Astrocyte (in vitro differentiated cells and primary cell): ENCODE measurements at regions not wholly inside any gene's neighbourhood (a gene's known extent, or its start where the extent isn't known, plus 50 kb on each side); places are given as distances from the start of the nearest gene placed in this dataset.

Experiments used
- DNase-seq: peaks from one replicate; pipeline ENCODE4 v3.0.0-alpha.2; 2010; ENCODE audit warnings: low read depth
- FAIRE-seq: peaks from 2 replicates; lab custom pipeline; 2011; peaks lifted over from hg19 to GRCh38; lab: Jason Lieb, UNC
- H2AFZ ChIP-seq: 2 replicates; pipeline ENCODE4 v1.6.0; 2012; ENCODE audit warnings: low read depth, low read length, inconsistent platforms
- H3K27ac ChIP-seq: 2 replicates; pipeline ENCODE4 v1.5.1; 2011; ENCODE audit warnings: low read depth, low read length, inconsistent platforms
- H3K27me3 ChIP-seq: 2 replicates; pipeline ENCODE4 v1.6.0; 2011; ENCODE audit warnings: low read length, inconsistent platforms; ENCODE audit not compliant: insufficient read depth
- H3K36me3 ChIP-seq: 2 replicates; pipeline ENCODE4 v1.5.1; 2011; ENCODE audit warnings: low read length, inconsistent platforms; ENCODE audit not compliant: insufficient read depth
- H3K4me1 ChIP-seq: 2 replicates; pipeline ENCODE4 v1.5.1; 2011; ENCODE audit warnings: low read length, inconsistent platforms; ENCODE audit not compliant: insufficient read depth
- H3K4me2 ChIP-seq: 2 replicates; pipeline ENCODE4 v1.6.0; 2012; ENCODE audit warnings: low read length, inconsistent platforms
- H3K4me3 ChIP-seq: 2 replicates; pipeline ENCODE4 v1.5.1; 2011; ENCODE audit warnings: low read depth, mild to moderate bottlenecking, low read length, inconsistent platforms; ENCODE audit not compliant: insufficient read depth
- H3K79me2 ChIP-seq: 2 replicates; pipeline ENCODE4 v1.6.0; 2012; ENCODE audit warnings: mild to moderate bottlenecking, low read length, inconsistent platforms; ENCODE audit not compliant: insufficient read depth
- H3K9ac ChIP-seq: 2 replicates; pipeline ENCODE4 v1.6.0; 2012; ENCODE audit warnings: mild to moderate bottlenecking, low read length, inconsistent platforms
- H3K9me3 ChIP-seq: 2 replicates; pipeline ENCODE4 v1.5.1; 2012; ENCODE audit warnings: low read depth, mild to moderate bottlenecking, low read length, inconsistent platforms; ENCODE audit not compliant: insufficient read depth
- H4K20me1 ChIP-seq: 2 replicates; pipeline ENCODE4 v1.6.0; 2012; ENCODE audit warnings: low read length, inconsistent platforms; ENCODE audit not compliant: insufficient read depth
- H3K27ac Mint-ChIP-seq: one replicate; pipeline ENCODE4 v1.8.0; 2021; ENCODE audit warnings: mild to moderate bottlenecking, mixed read lengths; ENCODE audit not compliant: unreplicated experiment
- H3K27me3 Mint-ChIP-seq: one replicate; pipeline ENCODE4 v1.8.0; 2021; ENCODE audit warnings: low read depth, mixed read lengths; ENCODE audit not compliant: unreplicated experiment
- H3K36me3 Mint-ChIP-seq: one replicate; pipeline ENCODE4 v1.8.0; 2021; ENCODE audit warnings: low read depth, mixed read lengths; ENCODE audit not compliant: unreplicated experiment
- H3K4me1 Mint-ChIP-seq: one replicate; pipeline ENCODE4 v1.8.0; 2021; ENCODE audit warnings: low read depth, mixed read lengths; ENCODE audit not compliant: unreplicated experiment
- H3K4me3 Mint-ChIP-seq: one replicate; pipeline ENCODE4 v1.8.0; 2021; ENCODE audit warnings: mild to moderate bottlenecking, moderate library complexity, mixed read lengths; ENCODE audit not compliant: unreplicated experiment
- H3K9me3 Mint-ChIP-seq: one replicate; pipeline ENCODE4 v1.8.0; 2021; ENCODE audit warnings: mild to moderate bottlenecking, mixed read lengths; ENCODE audit not compliant: unreplicated experiment
- EZH2 ChIP-seq: IDR thresholded peaks from 2 replicates; pipeline ENCODE4 v1.6.1; 2012; ENCODE audit warnings: mild to moderate bottlenecking, low read length, inconsistent platforms; ENCODE audit not compliant: insufficient read depth
- TF ChIP-seq, protein P1 (sequence below): IDR thresholded peaks from 2 replicates; pipeline ENCODE4 v1.5.1; 2011; ENCODE audit warnings: low read depth, mild to moderate bottlenecking, inconsistent platforms, low read length, moderate library complexity; ENCODE audit not compliant: insufficient read depth

- TF ChIP-seq EZH2, result no peak
- TF ChIP-seq, protein P1, sequence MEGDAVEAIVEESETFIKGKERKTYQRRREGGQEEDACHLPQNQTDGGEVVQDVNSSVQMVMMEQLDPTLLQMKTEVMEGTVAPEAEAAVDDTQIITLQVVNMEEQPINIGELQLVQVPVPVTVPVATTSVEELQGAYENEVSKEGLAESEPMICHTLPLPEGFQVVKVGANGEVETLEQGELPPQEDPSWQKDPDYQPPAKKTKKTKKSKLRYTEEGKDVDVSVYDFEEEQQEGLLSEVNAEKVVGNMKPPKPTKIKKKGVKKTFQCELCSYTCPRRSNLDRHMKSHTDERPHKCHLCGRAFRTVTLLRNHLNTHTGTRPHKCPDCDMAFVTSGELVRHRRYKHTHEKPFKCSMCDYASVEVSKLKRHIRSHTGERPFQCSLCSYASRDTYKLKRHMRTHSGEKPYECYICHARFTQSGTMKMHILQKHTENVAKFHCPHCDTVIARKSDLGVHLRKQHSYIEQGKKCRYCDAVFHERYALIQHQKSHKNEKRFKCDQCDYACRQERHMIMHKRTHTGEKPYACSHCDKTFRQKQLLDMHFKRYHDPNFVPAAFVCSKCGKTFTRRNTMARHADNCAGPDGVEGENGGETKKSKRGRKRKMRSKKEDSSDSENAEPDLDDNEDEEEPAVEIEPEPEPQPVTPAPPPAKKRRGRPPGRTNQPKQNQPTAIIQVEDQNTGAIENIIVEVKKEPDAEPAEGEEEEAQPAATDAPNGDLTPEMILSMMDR, result no peak
- Mint-ChIP-seq H3K4me1 (no peaks in the 10 kb centered on the region), H3K9me3 (no peaks in the 10 kb centered on the region), H3K27me3 (no peaks in the 10 kb centered on the region), H3K27ac (no peak overlapping the region), H3K4me3 (no peak overlapping the region), H3K36me3 (no peaks in the 10 kb centered on the region)
- Histone ChIP-seq H4K20me1 (no peaks in the 10 kb centered on the region), H3K4me2 (no peak overlapping the region), H3K36me3 (no peaks in the 10 kb centered on the region), H2AFZ (no peak overlapping the region), H3K4me1 (no peaks in the 10 kb centered on the region), H3K9me3 (no peaks in the 10 kb centered on the region), H3K27me3 (no peaks in the 10 kb centered on the region), H3K9ac (no peak overlapping the region), H3K27ac (no peak overlapping the region), H3K4me3 (no peak overlapping the region), H3K79me2 (no peaks in the 10 kb centered on the region)
- FAIRE-seq, result no peak
- no peak for DNase-seq
These were observed 249.0 kb upstream of the VCX3A start for GRCh38 chrX:6783912-6784311.

GRCh38 chrX:6782831-6783230 lies 247.9 kb upstream of the VCX3A start:
- Histone ChIP-seq H3K9ac (no peak overlapping the region), H3K4me1 (no peaks in the 10 kb centered on the region), H2AFZ (no peak overlapping the region), H3K27ac (no peak overlapping the region), H3K4me2 (no peak overlapping the region), H3K4me3 (no peak overlapping the region), H3K9me3 (no peaks in the 10 kb centered on the region), H4K20me1 (no peaks in the 10 kb centered on the region), H3K36me3 (no peaks in the 10 kb centered on the region), H3K79me2 (no peaks in the 10 kb centered on the region), H3K27me3 (no peaks in the 10 kb centered on the region)
- H3K27me3 Mint-ChIP-seq, result peaks cover under 1% of the 10 kb centered on the region
- FAIRE-seq (peak; percentile 78), DNase-seq (no peak)
- no peak overlapping the region for H3K4me3 Mint-ChIP-seq
- H3K4me1 Mint-ChIP-seq, result peaks cover 6% of the 10 kb centered on the region
- H3K27ac Mint-ChIP-seq, result no peak overlapping the region
- no peaks in the 10 kb centered on the region for H3K9me3 Mint-ChIP-seq
- no peaks in the 10 kb centered on the region for H3K36me3 Mint-ChIP-seq
- no peak for TF ChIP-seq EZH2
- TF ChIP-seq, protein P1, result no peak

- Histone ChIP-seq H3K79me2 (no peaks in the 10 kb centered on the region), H3K27ac (no peak overlapping the region), H3K9ac (no peak overlapping the region), H3K36me3 (no peaks in the 10 kb centered on the region), H3K9me3 (no peaks in the 10 kb centered on the region), H3K4me2 (peak overlapping the region; percentile 70), H3K4me1 (no peaks in the 10 kb centered on the region), H2AFZ (no peak overlapping the region), H4K20me1 (no peaks in the 10 kb centered on the region), H3K4me3 (peak overlapping the region; percentile 33), H3K27me3 (no peaks in the 10 kb centered on the region)
- peaks cover 2% of the 10 kb centered on the region for H3K27me3 Mint-ChIP-seq
- no peak for DNase-seq
- TF ChIP-seq EZH2, result no peak
- TF ChIP-seq, protein P1, result no peak
- no peaks in the 10 kb centered on the region for H3K36me3 Mint-ChIP-seq
- H3K4me1 Mint-ChIP-seq, result peaks cover 6% of the 10 kb centered on the region
- no peak for FAIRE-seq
- H3K4me3 Mint-ChIP-seq, result peak overlapping the region; percentile 72
- no peaks in the 10 kb centered on the region for H3K9me3 Mint-ChIP-seq
- no peak overlapping the region for H3K27ac Mint-ChIP-seq
These were observed 243.9 kb upstream of the VCX3A start for GRCh38 chrX:6778544-6779503.
